Lower leg skin (tissue), 3 donors: ENCODE measurements at regions not wholly inside any gene's neighbourhood (a gene's known extent, or its start where the extent isn't known, plus 50 kb on each side); places are given as distances from the start of the nearest gene placed in this dataset.

ENCODE experiments used
- POLR2A ChIP-seq, 2 donors: fragments of 450-650 bp; IDR thresholded peaks; one replicate each; pipeline ENCODE4 v1.6.1; 2016 to 2017; ENCODE audit warnings: antibody characterized with exemption in 2 of 2, mild to moderate bottlenecking in 1 of 2, moderate library complexity in 1 of 2
- TF ChIP-seq, protein P1 (sequence below), 3 donors: fragments of 450-650 bp; IDR thresholded peaks; one replicate each; pipeline ENCODE4 v1.5.1; 2016; ENCODE audit warnings: antibody characterized with exemption in 3 of 3, mild to moderate bottlenecking in 3 of 3, moderate library complexity in 2 of 3

DNA sequence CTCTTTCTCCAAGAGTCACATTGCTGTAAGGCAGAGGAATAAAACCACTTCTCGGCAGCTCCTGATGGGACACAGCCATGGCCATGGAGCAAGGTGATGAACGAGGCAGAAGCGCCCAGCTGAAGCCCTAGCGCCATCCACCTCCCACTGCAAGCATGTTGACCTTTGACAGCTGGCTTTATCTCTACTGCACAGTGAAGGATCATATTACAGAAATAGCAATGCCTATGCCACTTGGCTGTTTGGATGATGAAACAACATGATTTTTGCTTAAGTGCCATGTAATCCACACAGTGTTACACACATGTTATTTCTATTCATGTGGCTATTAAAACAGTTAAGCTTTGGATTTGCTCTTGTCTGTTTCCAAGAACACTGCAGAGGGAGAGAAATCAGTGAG lies 167.7 kb downstream of the VAPA start:
- TF ChIP-seq, protein P1, sequence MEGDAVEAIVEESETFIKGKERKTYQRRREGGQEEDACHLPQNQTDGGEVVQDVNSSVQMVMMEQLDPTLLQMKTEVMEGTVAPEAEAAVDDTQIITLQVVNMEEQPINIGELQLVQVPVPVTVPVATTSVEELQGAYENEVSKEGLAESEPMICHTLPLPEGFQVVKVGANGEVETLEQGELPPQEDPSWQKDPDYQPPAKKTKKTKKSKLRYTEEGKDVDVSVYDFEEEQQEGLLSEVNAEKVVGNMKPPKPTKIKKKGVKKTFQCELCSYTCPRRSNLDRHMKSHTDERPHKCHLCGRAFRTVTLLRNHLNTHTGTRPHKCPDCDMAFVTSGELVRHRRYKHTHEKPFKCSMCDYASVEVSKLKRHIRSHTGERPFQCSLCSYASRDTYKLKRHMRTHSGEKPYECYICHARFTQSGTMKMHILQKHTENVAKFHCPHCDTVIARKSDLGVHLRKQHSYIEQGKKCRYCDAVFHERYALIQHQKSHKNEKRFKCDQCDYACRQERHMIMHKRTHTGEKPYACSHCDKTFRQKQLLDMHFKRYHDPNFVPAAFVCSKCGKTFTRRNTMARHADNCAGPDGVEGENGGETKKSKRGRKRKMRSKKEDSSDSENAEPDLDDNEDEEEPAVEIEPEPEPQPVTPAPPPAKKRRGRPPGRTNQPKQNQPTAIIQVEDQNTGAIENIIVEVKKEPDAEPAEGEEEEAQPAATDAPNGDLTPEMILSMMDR (IDR thresholded peaks at IDR 0.05) = no peak
- TF ChIP-seq POLR2A (IDR thresholded peaks at IDR 0.05) = no peak
